ENCODE measurements at regions not wholly inside any gene's neighbourhood (a gene's known extent, or its start where the extent isn't known, plus 50 kb on each side); places are given as distances from the start of the nearest gene placed in this dataset.

GRCh38 chr14:37776791-37777499 is 181.5 kb downstream of the TTC6 start:
- TF ChIP-seq POLR2AphosphoS5 (IDR thresholded peaks at IDR 0.05) (no peak), POLR2A (IDR thresholded peaks at IDR 0.05) (no peak), EP300 (IDR thresholded peaks at IDR 0.05) (no peak)
- TF ChIP-seq, protein P1, sequence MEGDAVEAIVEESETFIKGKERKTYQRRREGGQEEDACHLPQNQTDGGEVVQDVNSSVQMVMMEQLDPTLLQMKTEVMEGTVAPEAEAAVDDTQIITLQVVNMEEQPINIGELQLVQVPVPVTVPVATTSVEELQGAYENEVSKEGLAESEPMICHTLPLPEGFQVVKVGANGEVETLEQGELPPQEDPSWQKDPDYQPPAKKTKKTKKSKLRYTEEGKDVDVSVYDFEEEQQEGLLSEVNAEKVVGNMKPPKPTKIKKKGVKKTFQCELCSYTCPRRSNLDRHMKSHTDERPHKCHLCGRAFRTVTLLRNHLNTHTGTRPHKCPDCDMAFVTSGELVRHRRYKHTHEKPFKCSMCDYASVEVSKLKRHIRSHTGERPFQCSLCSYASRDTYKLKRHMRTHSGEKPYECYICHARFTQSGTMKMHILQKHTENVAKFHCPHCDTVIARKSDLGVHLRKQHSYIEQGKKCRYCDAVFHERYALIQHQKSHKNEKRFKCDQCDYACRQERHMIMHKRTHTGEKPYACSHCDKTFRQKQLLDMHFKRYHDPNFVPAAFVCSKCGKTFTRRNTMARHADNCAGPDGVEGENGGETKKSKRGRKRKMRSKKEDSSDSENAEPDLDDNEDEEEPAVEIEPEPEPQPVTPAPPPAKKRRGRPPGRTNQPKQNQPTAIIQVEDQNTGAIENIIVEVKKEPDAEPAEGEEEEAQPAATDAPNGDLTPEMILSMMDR (IDR thresholded peaks at IDR 0.05): no peak

All from upper lobe of left lung (tissue), 4 donors.